ENCODE measurements at regions not wholly inside any gene's neighbourhood (a gene's known extent, or its start where the extent isn't known, plus 50 kb on each side); places are given as distances from the start of the nearest gene placed in this dataset.

GRCh38 chr14:46550836-46551235 is 100.7 kb downstream of the RPL10L start:
- H3K4me2 ChIP-seq (ENCODE audit: low read length) = no peak overlapping the region
- ATAC-seq (no peak), DNase-seq (ENCODE audit: low read depth, low spot score) (no peak)
- H3K9me2 ChIP-seq (ENCODE audit: insufficient read depth) = no peaks in the 10 kb centered on the region
- H3K27me3 ChIP-seq (ENCODE audit: insufficient read depth, low read length) = no peaks in the 10 kb centered on the region
- H3K79me2 ChIP-seq (ENCODE audit: insufficient read depth, low read length) = no peaks in the 10 kb centered on the region
- no peak overlapping the region for H3K27ac ChIP-seq (ENCODE audit: low read depth, low read length)
- H4K20me1 ChIP-seq (ENCODE audit: insufficient read depth) = no peaks in the 10 kb centered on the region
- no peaks in the 10 kb centered on the region for H3K9me3 ChIP-seq (ENCODE audit: control insufficient read depth in 1 of 2, insufficient read depth in 1 of 2, low read depth in 1 of 2, low read length in 2 of 2)
- ChIA-PET RAD21 (ENCODE audit: low non-redundant PET in 1 of 2, low total read pairs in 2 of 2, uncharacterized antibody in 2 of 2, unreplicated experiment in 2 of 2) (no interaction called here), CTCF (no interaction called here), POLR2A (no interaction called here)
- no peak overlapping the region for H3K4me3 ChIP-seq (replicated peaks in 1 of 2; ENCODE audit: low read depth in 1 of 2, low read length in 2 of 2)
- H3K4me1 ChIP-seq (ENCODE audit: control insufficient read depth in 1 of 2, insufficient read depth in 2 of 2, low read length in 2 of 2) = no peaks in the 10 kb centered on the region
- no peaks in the 10 kb centered on the region for H3K36me3 ChIP-seq (ENCODE audit: control insufficient read depth in 1 of 2, insufficient read depth in 2 of 2, low read length in 2 of 2)
- TF ChIP-seq EZH2 (IDR thresholded peaks at IDR 0.05) = no peak
- TF ChIP-seq CBX3 (IDR thresholded peaks at IDR 0.05; ENCODE audit: low read depth) = no peak
- no peak for TF ChIP-seq POLR2A (IDR thresholded peaks at IDR 0.05; ENCODE audit: borderline replicate concordance, extremely low read depth, insufficient read depth, insufficient read length)
- no peak for TF ChIP-seq EGR1 (IDR thresholded peaks at IDR 0.05; ENCODE audit: low read depth)
- no peak for TF ChIP-seq FOSL1 (IDR thresholded peaks at IDR 0.05; ENCODE audit: low read depth)
- TF ChIP-seq ZBTB33 (IDR thresholded peaks at IDR 0.05; ENCODE audit: extremely low read depth, insufficient replicate concordance, low read length) = no peak
- TF ChIP-seq SRF (IDR thresholded peaks at IDR 0.05; ENCODE audit: low read depth) = no peak
- TF ChIP-seq CTCF (IDR thresholded peaks at IDR 0.05 in 2 of 3, conservative IDR thresholded peaks at IDR 0.05 in 1 of 3; ENCODE audit: borderline replicate concordance in 1 of 3, insufficient read depth in 1 of 3, low read depth in 2 of 3, low read length in 2 of 3) = no peak
- TF ChIP-seq SIN3A (IDR thresholded peaks at IDR 0.05; ENCODE audit: low read depth) = no peak
- no peak for TF ChIP-seq ELF1 (IDR thresholded peaks at IDR 0.05; ENCODE audit: borderline replicate concordance, low read depth)
- no peak for TF ChIP-seq SP1 (IDR thresholded peaks at IDR 0.05; ENCODE audit: low read depth)
- BruUV-seq (replicated peaks) = no TSS peak
- H3K9ac ChIP-seq (ENCODE audit: low read length) = no peak overlapping the region
- intact Hi-C loops (cut with micrococcal nuclease) = no loop called here
- no peak overlapping the region for H2AFZ ChIP-seq (ENCODE audit: low read depth, low read length, poor library complexity, severe bottlenecking)

Measured in HCT116 (cell line).